VCaP (cell line): ENCODE measurements at regions not wholly inside any gene's neighbourhood (a gene's known extent, or its start where the extent isn't known, plus 50 kb on each side); places are given as distances from the start of the nearest gene placed in this dataset.
"Not testable (repeated sequence)": the region's sequence is repeated elsewhere in the genome, so short reads cannot be mapped to it uniquely, and the experiment has no call there.

Source experiments
- H3K27ac ChIP-seq: fragments of 450-650 bp; 2 replicates; pipeline ENCODE4 v1.5.1; 2017
- TF ChIP-seq, protein P1 (sequence below): fragments of 450-650 bp; conservative IDR thresholded peaks from 2 replicates; pipeline ENCODE4 v1.5.1; 2017; ENCODE audit warnings: mild to moderate bottlenecking, moderate library complexity

DNA sequence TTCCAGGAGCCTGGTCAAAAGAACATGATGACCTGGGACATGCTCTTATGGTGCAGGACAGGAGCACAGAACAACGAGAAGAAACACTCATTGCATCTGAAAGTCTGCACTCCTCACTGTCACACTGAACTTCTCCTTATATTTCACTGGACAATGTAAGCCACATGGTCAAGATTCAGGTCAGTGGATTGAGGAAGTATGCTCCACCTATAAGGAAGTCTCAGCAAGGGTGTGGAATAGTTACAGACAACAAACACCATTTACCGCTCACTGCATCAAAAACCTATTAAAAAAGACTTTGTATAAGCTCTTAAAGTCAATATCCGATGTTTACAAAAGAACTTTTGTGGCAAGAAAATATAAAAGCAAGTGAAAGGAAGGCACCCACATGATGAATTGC, 153.1 kb upstream of the FOXG1 start:
- TF ChIP-seq, protein P1, sequence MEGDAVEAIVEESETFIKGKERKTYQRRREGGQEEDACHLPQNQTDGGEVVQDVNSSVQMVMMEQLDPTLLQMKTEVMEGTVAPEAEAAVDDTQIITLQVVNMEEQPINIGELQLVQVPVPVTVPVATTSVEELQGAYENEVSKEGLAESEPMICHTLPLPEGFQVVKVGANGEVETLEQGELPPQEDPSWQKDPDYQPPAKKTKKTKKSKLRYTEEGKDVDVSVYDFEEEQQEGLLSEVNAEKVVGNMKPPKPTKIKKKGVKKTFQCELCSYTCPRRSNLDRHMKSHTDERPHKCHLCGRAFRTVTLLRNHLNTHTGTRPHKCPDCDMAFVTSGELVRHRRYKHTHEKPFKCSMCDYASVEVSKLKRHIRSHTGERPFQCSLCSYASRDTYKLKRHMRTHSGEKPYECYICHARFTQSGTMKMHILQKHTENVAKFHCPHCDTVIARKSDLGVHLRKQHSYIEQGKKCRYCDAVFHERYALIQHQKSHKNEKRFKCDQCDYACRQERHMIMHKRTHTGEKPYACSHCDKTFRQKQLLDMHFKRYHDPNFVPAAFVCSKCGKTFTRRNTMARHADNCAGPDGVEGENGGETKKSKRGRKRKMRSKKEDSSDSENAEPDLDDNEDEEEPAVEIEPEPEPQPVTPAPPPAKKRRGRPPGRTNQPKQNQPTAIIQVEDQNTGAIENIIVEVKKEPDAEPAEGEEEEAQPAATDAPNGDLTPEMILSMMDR, result no peak
- H3K27ac ChIP-seq, result no peak overlapping the region

DNA sequence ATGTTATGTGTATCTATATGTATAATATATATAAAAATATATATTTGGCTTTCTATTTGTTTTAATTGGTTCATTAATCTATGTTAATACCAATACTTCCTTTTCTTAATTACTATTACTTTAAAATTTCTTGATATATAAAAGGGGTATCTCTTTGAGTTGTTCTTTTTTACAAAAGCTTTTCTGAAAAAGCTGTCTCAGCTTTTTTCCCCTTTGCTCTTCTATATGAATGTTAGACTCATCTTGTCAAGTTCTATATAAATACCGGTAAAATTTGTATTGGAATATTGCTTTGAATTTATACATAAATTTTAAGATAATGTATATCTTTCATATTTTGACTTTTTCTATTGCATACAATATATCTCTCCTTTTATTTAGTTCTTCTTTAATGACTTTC, 139.8 kb upstream of the FOXG1 start:
- TF ChIP-seq, protein P1, result no peak

DNA sequence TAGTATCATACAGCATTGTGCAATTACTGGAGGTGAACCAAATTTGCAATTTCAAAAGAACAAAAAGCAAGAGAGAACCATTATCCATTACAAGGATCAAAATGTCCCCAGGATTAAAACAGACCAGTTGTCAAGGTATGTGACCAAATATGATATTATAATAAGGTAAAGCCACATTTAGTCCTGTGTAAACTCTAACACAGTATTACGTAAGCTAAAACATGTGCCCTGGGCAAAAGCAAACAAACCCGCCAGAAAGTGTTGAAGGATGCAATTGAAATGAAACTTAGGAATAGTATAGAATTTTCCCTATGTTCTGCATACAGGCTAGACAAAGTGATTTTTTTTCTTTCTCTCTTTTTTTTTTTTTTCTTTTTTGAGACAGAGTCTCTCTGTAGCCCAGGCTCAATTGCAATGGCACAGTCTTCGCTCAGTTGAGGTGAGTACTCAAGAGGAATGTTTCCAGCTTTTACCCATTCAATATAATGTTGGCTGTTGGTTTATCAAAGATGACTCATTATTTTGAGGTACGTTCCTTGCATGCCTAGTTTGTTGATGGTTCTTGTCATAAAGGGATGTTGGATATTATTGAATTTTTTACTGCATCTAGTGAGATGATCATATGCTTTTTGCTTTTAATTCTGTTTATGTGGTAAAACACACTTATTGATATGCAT, 137.1 kb upstream of the FOXG1 start:
- H3K27ac ChIP-seq, result no peak overlapping the region
- TF ChIP-seq, protein P1, result no peak

More for the DNA sequence above, 139.8 kb upstream of the FOXG1 start:
- H3K27ac ChIP-seq, result no peak overlapping the region

DNA sequence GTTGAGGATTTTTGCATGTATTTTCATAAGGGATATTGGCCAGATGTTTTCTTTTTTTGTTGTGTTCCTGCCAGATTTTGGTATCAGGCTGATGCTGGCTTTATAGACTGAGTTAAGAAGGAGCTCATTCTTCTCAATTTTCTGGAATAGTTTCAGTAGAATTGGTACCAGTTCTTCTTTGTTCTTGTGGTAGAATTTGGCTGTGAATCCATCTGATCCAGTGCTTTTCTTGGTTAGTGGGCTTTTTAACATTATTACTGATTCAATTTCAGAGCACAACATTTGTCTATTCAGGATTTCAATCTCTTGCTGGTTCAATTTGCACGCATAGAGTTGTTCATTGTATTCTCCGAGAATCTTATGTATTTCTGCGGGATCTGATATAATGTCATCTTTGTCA, 136.5 kb upstream of the FOXG1 start:
- no peak overlapping the region for H3K27ac ChIP-seq
- TF ChIP-seq, protein P1, result no peak

DNA sequence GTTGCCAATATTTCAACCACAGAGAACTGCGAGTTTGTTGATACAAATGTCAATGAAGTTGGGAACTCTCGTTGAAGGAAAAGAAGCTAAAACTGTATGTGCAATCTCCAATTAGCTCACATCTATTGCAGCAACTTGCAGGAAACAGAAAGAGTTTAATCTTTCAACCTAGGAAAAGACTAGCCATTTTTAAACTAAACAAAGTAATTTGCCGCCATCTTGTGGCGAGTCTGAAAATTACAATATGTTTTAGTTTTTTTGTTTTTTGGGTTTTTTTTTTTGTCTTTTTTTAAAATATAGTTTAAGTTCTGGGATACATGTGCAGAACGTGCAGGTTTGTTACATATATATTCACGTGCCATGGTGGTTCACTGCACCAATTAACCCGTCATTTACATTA, 131.2 kb upstream of the FOXG1 start:
- H3K27ac ChIP-seq, result no peak overlapping the region
- TF ChIP-seq, protein P1, result peak; percentile 63

DNA sequence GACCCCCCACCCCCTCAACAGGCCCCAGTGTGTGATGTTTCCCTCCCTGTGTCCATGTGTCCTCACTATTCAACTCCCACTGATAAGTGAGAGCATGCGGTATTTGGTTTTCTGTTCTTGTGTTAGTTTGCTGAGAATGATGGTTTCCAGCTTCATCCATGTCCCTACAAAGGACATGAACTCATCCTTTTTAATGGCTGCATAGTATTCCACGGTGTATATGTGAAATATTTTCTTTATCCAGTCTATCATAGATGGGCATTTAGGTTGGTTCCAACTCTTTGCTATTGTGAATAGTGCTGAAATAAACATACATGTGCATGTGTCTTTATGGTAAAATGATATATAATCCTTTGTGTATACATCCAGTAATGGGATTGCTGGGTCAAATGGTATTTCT, 130.8 kb upstream of the FOXG1 start:
- not testable (repeated sequence) for H3K27ac ChIP-seq

DNA sequence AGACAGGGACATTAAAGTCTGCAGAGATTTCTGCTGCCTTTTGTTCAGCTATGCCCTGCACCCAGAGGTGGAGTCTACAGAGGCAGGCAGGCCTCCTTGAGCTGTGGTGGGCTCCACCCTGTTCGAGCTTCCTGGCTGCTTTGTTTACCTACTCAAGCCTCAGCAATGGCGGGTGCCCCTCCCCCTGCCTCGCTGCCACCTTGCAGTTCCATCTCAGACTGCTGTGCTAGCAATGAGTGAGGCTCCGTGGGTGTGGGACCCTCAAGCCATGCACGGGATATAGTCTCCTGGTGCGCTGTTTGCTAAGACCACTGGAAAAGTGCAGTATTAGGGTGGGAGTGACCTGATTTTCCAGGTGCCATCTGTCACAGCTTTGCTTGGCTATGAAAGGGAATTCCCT, 125.4 kb upstream of the FOXG1 start:
- H3K27ac ChIP-seq, result not testable (repeated sequence)

DNA sequence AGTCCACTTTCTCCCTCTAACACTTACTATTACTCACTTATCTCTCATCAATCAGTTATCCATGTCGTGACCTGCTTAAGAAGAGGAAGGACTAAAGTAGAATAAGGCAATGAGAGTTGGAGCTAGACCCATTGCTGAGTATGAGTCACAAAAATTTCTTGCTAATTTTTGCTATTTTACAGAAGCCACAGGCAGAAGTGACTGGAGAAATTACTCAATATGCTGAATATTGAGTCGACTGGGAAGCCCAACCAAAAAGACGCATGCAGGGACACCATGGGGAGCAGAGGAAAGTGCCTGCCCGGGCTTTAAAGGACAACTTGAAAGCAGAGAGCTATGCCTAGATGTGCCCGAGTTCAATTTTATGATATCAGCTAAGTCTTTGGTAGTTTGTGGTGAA, 115.4 kb upstream of the FOXG1 start:
- TF ChIP-seq, protein P1, result no peak
- H3K27ac ChIP-seq, result no peak overlapping the region

DNA sequence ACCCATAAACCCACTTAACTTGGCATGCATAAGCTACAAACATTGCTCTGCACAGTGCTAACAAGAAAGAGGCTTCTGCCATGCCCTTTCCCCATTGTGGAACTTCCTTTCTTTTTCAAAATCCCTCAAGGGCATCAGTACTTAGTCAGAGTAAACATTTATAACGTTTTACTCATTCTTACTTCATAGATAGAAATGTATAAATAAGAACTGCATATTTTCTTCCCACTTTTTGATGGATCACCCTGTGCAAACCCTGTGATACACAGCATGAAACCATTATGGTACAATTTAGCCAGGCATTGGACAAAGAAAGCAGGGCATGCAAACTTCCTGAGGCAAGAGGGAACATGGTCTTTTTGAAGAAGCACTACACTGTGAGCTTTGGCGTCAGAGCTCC, 113.8 kb upstream of the FOXG1 start:
- no peak overlapping the region for H3K27ac ChIP-seq
- TF ChIP-seq, protein P1, result no peak
